ENCODE measurements at regions not wholly inside any gene's neighbourhood (a gene's known extent, or its start where the extent isn't known, plus 50 kb on each side); places are given as distances from the start of the nearest gene placed in this dataset.

DNA sequence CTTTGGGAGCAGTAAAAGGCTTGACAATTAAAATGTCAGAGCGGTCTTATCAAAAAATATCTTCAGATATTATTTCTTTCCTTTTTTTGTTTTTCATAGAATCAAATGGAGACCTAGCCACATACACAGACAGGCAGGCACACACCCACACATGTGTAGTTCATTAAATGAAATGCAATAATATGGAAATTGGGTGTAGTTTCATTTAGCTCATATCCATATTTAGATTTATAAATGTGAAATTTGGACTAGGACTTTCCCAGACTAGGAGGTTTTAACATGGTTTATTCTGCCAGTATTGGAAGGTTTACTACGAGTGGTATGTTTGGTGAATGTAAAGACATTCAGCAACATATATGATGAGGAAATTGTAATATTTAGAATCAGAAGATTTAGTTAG is 277.7 kb upstream of the NT5E start:
- TF ChIP-seq, protein P1, sequence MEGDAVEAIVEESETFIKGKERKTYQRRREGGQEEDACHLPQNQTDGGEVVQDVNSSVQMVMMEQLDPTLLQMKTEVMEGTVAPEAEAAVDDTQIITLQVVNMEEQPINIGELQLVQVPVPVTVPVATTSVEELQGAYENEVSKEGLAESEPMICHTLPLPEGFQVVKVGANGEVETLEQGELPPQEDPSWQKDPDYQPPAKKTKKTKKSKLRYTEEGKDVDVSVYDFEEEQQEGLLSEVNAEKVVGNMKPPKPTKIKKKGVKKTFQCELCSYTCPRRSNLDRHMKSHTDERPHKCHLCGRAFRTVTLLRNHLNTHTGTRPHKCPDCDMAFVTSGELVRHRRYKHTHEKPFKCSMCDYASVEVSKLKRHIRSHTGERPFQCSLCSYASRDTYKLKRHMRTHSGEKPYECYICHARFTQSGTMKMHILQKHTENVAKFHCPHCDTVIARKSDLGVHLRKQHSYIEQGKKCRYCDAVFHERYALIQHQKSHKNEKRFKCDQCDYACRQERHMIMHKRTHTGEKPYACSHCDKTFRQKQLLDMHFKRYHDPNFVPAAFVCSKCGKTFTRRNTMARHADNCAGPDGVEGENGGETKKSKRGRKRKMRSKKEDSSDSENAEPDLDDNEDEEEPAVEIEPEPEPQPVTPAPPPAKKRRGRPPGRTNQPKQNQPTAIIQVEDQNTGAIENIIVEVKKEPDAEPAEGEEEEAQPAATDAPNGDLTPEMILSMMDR (IDR thresholded peaks at IDR 0.05 in 2 of 3, conservative IDR thresholded peaks at IDR 0.05 in 1 of 3; ENCODE audit: insufficient read depth in 2 of 3, low read depth in 1 of 3, low read length in 3 of 3): no peak
- no peak for TF ChIP-seq ZNF174 (CRISPR knock-in tag; IDR thresholded peaks at IDR 0.05)
- no peak for TF ChIP-seq PHF20 (IDR thresholded peaks at IDR 0.05; ENCODE audit: partially characterized antibody)

All from K562 (cell line).